Thyroid gland (tissue), 4 donors: ENCODE measurements at regions not wholly inside any gene's neighbourhood (a gene's known extent, or its start where the extent isn't known, plus 50 kb on each side); places are given as distances from the start of the nearest gene placed in this dataset.

Source experiments
- DNase-seq, 2 donors: peaks; one replicate each; pipeline ENCODE4 v3.0.0-alpha.2; 2019
- H3K27ac ChIP-seq, 3 donors: fragments of 200-600 bp; sonication (generic); 1 replicate in 2 of 3; 2 replicates in 1 of 3; pipeline ENCODE4 v1.5.1; 2016 to 2019; ENCODE audit warnings: mild to moderate bottlenecking in 1 of 3, moderate library complexity in 1 of 3
- H3K27me3 ChIP-seq: fragments of 200-600 bp; sonication (generic); one replicate; pipeline ENCODE4 v1.5.1; 2019
- H3K36me3 ChIP-seq, 2 donors: fragments of 200-600 bp; sonication (generic); one replicate each; pipeline ENCODE4 v1.5.1; 2016 to 2019
- H3K4me1 ChIP-seq, 2 donors: fragments of 200-600 bp; sonication (generic); one replicate each; pipeline ENCODE4 v1.5.1; 2017 to 2019
- H3K4me3 ChIP-seq, 3 donors: fragments of 200-600 bp; sonication (generic); replicated peaks in 1 of 3; 1 replicate in 2 of 3; 2 replicates in 1 of 3; pipeline ENCODE4 v1.5.1; 2016; ENCODE audit warnings: mild to moderate bottlenecking in 1 of 3
- H3K9me3 ChIP-seq: fragments of 200-600 bp; sonication (generic); one replicate; pipeline ENCODE4 v1.5.1; 2017
- POLR2A ChIP-seq, 2 donors: fragments of 450-650 bp; IDR thresholded peaks; one replicate each; pipeline ENCODE4 v1.6.1; 2017; ENCODE audit warnings: antibody characterized with exemption in 2 of 2, mild to moderate bottlenecking in 2 of 2, moderate library complexity in 1 of 2
- WGBS, 2 donors: methylation state at CpG; one replicate each; pipeline ENCODE4 v1.1.5; 2017; 5-methylcytosine and 5-hydroxymethylcytosine counted together
- intact Hi-C: fragments of 100-400 bp; cut with DNase I; formaldehyde crosslinking; loops from one replicate; pipeline ENCODE4 v1.15.1; 2023
- TF ChIP-seq, protein P1 (sequence below), 6 experiments: fragments of 200-600 bp in 3 of 6; fragments of 450-650 bp in 3 of 6; sonication (generic) in 3 of 6; IDR thresholded peaks; one replicate each; pipeline ENCODE4 v1.5.1; 2016 to 2019; ENCODE audit warnings: antibody characterized with exemption in 6 of 6, mild to moderate bottlenecking in 2 of 6, inconsistent platforms in 1 of 6, moderate library complexity in 1 of 6

GRCh38 chr6:146871611-146872425 lies 273.0 kb downstream of the ADGB start:
- no peaks in the 10 kb centered on the region for H3K27me3 ChIP-seq
- H3K4me3 ChIP-seq: no peak overlapping the region
- H3K9me3 ChIP-seq: no peaks in the 10 kb centered on the region
- no peak for DNase-seq
- no peak overlapping the region for H3K27ac ChIP-seq
- H3K4me1 ChIP-seq: peaks cover 0 to 7% of the 10 kb centered on the region in 2 donors
- no peak for TF ChIP-seq POLR2A (IDR thresholded peaks at IDR 0.05)
- TF ChIP-seq, protein P1, sequence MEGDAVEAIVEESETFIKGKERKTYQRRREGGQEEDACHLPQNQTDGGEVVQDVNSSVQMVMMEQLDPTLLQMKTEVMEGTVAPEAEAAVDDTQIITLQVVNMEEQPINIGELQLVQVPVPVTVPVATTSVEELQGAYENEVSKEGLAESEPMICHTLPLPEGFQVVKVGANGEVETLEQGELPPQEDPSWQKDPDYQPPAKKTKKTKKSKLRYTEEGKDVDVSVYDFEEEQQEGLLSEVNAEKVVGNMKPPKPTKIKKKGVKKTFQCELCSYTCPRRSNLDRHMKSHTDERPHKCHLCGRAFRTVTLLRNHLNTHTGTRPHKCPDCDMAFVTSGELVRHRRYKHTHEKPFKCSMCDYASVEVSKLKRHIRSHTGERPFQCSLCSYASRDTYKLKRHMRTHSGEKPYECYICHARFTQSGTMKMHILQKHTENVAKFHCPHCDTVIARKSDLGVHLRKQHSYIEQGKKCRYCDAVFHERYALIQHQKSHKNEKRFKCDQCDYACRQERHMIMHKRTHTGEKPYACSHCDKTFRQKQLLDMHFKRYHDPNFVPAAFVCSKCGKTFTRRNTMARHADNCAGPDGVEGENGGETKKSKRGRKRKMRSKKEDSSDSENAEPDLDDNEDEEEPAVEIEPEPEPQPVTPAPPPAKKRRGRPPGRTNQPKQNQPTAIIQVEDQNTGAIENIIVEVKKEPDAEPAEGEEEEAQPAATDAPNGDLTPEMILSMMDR (IDR thresholded peaks at IDR 0.05): no peak
- intact Hi-C loops: no loop called here
- 83 to 85% methylated on average over 12 of the region's 12 CpGs for WGBS, 2 donors
- H3K36me3 ChIP-seq: no peaks in the 10 kb centered on the region

- no peaks in the 10 kb centered on the region for H3K9me3 ChIP-seq
- intact Hi-C loops: no loop called here
- H3K36me3 ChIP-seq: no peaks in the 10 kb centered on the region
- H3K4me1 ChIP-seq: peaks cover 0 to 7% of the 10 kb centered on the region in 2 donors
- no peak overlapping the region for H3K27ac ChIP-seq
- no peak for DNase-seq
- no peak overlapping the region for H3K4me3 ChIP-seq
- WGBS, 2 donors: 95 to 96% methylated on average over 1 of the region's 1 CpG
- TF ChIP-seq, protein P1 (IDR thresholded peaks at IDR 0.05): no peak
- no peak for TF ChIP-seq POLR2A (IDR thresholded peaks at IDR 0.05)
- H3K27me3 ChIP-seq: no peaks in the 10 kb centered on the region
These were observed 273.6 kb downstream of the ADGB start for GRCh38 chr6:146872426-146872785.

GRCh38 chr6:146874278-146875018 lies 275.7 kb downstream of the ADGB start:
- no peaks in the 10 kb centered on the region for H3K4me1 ChIP-seq
- intact Hi-C loops: no loop called here
- H3K36me3 ChIP-seq: no peaks in the 10 kb centered on the region
- no peaks in the 10 kb centered on the region for H3K9me3 ChIP-seq
- no peak overlapping the region for H3K4me3 ChIP-seq
- 92 to 93% methylated on average over 4 of the region's 4 CpGs for WGBS, 2 donors
- DNase-seq: no peak
- no peak overlapping the region for H3K27ac ChIP-seq
- H3K27me3 ChIP-seq: no peaks in the 10 kb centered on the region
- no peak for TF ChIP-seq POLR2A (IDR thresholded peaks at IDR 0.05)
- TF ChIP-seq, protein P1 (IDR thresholded peaks at IDR 0.05): no peak

DNA sequence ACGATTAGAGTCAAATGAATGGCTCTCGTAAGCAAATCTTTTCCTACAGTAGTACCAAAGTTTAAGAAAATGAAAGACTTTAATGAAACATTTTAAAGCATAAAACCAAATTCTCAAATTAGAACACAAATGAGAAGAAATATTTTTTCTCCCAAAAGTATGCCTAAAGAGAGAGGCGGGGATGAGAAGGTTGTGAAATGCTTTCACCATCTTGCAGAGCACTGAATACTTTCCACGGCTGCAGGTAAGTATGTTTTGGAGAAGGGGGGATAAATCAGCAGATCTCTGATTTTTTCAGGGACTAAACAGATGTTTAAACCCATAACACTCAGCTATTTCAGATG lies 277.1 kb downstream of the ADGB start:
- H3K4me3 ChIP-seq: no peak overlapping the region
- H3K27ac ChIP-seq: no peak overlapping the region
- H3K27me3 ChIP-seq: no peaks in the 10 kb centered on the region
- 92 to 97% methylated on average over 4 of the region's 4 CpGs for WGBS, 2 donors
- intact Hi-C loops: no loop called here
- H3K4me1 ChIP-seq: no peaks in the 10 kb centered on the region
- TF ChIP-seq, protein P1 (IDR thresholded peaks at IDR 0.05): no peak
- no peak for TF ChIP-seq POLR2A (IDR thresholded peaks at IDR 0.05)
- no peaks in the 10 kb centered on the region for H3K9me3 ChIP-seq
- DNase-seq: no peak
- H3K36me3 ChIP-seq: no peaks in the 10 kb centered on the region
